Upper lobe of left lung (tissue), 4 donors: ENCODE measurements at regions not wholly inside any gene's neighbourhood (a gene's known extent, or its start where the extent isn't known, plus 50 kb on each side); places are given as distances from the start of the nearest gene placed in this dataset.

Source experiments
- POLR2AphosphoS5 ChIP-seq, 2 donors: sonication (generic); formaldehyde crosslinking; IDR thresholded peaks; one replicate each; pipeline ENCODE4 v1.5.1; 2017; ENCODE audit warnings: antibody characterized with exemption in 2 of 2
- TF ChIP-seq, protein P1 (sequence below), 6 experiments: fragments of 450-650 bp in 4 of 6; fragments of 200-600 bp in 2 of 6; sonication (generic) in 2 of 6; IDR thresholded peaks; one replicate each; pipeline ENCODE4 v1.5.1; 2016 to 2019; ENCODE audit warnings: antibody characterized with exemption in 6 of 6

- TF ChIP-seq, protein P1, sequence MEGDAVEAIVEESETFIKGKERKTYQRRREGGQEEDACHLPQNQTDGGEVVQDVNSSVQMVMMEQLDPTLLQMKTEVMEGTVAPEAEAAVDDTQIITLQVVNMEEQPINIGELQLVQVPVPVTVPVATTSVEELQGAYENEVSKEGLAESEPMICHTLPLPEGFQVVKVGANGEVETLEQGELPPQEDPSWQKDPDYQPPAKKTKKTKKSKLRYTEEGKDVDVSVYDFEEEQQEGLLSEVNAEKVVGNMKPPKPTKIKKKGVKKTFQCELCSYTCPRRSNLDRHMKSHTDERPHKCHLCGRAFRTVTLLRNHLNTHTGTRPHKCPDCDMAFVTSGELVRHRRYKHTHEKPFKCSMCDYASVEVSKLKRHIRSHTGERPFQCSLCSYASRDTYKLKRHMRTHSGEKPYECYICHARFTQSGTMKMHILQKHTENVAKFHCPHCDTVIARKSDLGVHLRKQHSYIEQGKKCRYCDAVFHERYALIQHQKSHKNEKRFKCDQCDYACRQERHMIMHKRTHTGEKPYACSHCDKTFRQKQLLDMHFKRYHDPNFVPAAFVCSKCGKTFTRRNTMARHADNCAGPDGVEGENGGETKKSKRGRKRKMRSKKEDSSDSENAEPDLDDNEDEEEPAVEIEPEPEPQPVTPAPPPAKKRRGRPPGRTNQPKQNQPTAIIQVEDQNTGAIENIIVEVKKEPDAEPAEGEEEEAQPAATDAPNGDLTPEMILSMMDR (IDR thresholded peaks at IDR 0.05), result no peak
- no peak for TF ChIP-seq POLR2AphosphoS5 (IDR thresholded peaks at IDR 0.05)
Measured at GRCh38 chr12:107451246-107451645, 234.4 kb upstream of the PWP1 start.
